Hepatocyte (in vitro differentiated cells): ENCODE measurements at regions not wholly inside any gene's neighbourhood (a gene's known extent, or its start where the extent isn't known, plus 50 kb on each side); places are given as distances from the start of the nearest gene placed in this dataset.
"Not testable (repeated sequence)": the region's sequence is repeated elsewhere in the genome, so short reads cannot be mapped to it uniquely, and the experiment has no call there.

Experiments used
- DNase-seq: peaks from one replicate; pipeline ENCODE4 v3.0.0-alpha.2; 2016; ENCODE audit warnings: low spot score
- H2AFZ ChIP-seq: fragments of 200-600 bp; sonication (generic); 2 replicates; pipeline ENCODE4 v1.6.0; 2016; ENCODE audit warnings: antibody characterized with exemption, mild to moderate bottlenecking
- H3K27ac ChIP-seq: fragments of 200-600 bp; sonication (generic); 2 replicates; pipeline ENCODE4 v1.5.1; 2016; ENCODE audit warnings: mild to moderate bottlenecking
- H3K27me3 ChIP-seq: fragments of 200-600 bp; sonication (generic); 2 replicates; pipeline ENCODE4 v1.6.1; 2016
- H3K36me3 ChIP-seq: fragments of 200-600 bp; sonication (generic); replicated peaks from 2 replicates; pipeline ENCODE4 v1.5.1; 2016; ENCODE audit warnings: low read depth; ENCODE audit not compliant: insufficient read depth
- H3K4me1 ChIP-seq: fragments of 200-600 bp; sonication (generic); 2 replicates; pipeline ENCODE4 v1.5.1; 2016; ENCODE audit warnings: mild to moderate bottlenecking, moderate library complexity; ENCODE audit not compliant: insufficient read depth
- H3K4me2 ChIP-seq: fragments of 200-600 bp; sonication (generic); 2 replicates; pipeline ENCODE4 v1.6.0; 2016
- H3K4me3 ChIP-seq: fragments of 200-600 bp; sonication (generic); 2 replicates; pipeline ENCODE4 v1.5.1; 2016; ENCODE audit warnings: mild to moderate bottlenecking
- H3K79me2 ChIP-seq: fragments of 200-600 bp; sonication (generic); 2 replicates; pipeline ENCODE4 v1.6.0; 2017; ENCODE audit warnings: mild to moderate bottlenecking
- H3K9me2 ChIP-seq: fragments of 200-600 bp; sonication (generic); replicated peaks from 2 replicates; pipeline ENCODE4 v1.6.0; 2017; ENCODE audit warnings: mild to moderate bottlenecking; ENCODE audit not compliant: insufficient read depth
- H3K9me3 ChIP-seq: fragments of 200-600 bp; sonication (generic); 2 replicates; pipeline ENCODE4 v1.5.1; 2016; ENCODE audit warnings: low read depth, mild to moderate bottlenecking
- H4K20me1 ChIP-seq: fragments of 200-600 bp; sonication (generic); 2 replicates; pipeline ENCODE4 v1.6.0; 2016; ENCODE audit warnings: mild to moderate bottlenecking; ENCODE audit not compliant: insufficient read depth, poor library complexity, severe bottlenecking
- CTCF ChIP-seq: fragments of 200-600 bp; sonication (generic); IDR thresholded peaks from 2 replicates; pipeline ENCODE4 v1.5.1; 2016; ENCODE audit warnings: antibody characterized with exemption, mild to moderate bottlenecking; ENCODE audit not compliant: poor library complexity
- EZH2 ChIP-seq: fragments of 200-600 bp; sonication (generic); IDR thresholded peaks from 2 replicates; pipeline ENCODE4 v1.6.1; 2016; ENCODE audit warnings: antibody characterized with exemption, mild to moderate bottlenecking, borderline replicate concordance
- EZH2phosphoT487 ChIP-seq: fragments of 200-600 bp; sonication (generic); IDR thresholded peaks from one replicate; pipeline ENCODE4 v1.6.1; 2018; ENCODE audit warnings: antibody characterized with exemption, mild to moderate bottlenecking, low read depth, moderate library complexity; ENCODE audit not compliant: unreplicated experiment, severe bottlenecking
- WGBS: methylation state at CpG from one replicate; pipeline ENCODE4 v1.1.6; 2016; ENCODE audit warnings: low lambda C conversion rate; ENCODE audit errors: missing lambda C conversion rate; 5-methylcytosine and 5-hydroxymethylcytosine counted together

- H3K9me3 ChIP-seq: no peaks in the 10 kb centered on the region
These were observed 169.8 kb downstream of the LRIG3 start for GRCh38 chr12:58750484-58750883.

GRCh38 chr12:58757422-58757821 lies 162.9 kb downstream of the LRIG3 start:
- Histone ChIP-seq H3K79me2 (no peaks in the 10 kb centered on the region), H2AFZ (no peak overlapping the region), H3K27me3 (no peaks in the 10 kb centered on the region), H4K20me1 (no peaks in the 10 kb centered on the region), H3K4me3 (no peak overlapping the region), H3K9me2 (no peaks in the 10 kb centered on the region), H3K36me3 (no peaks in the 10 kb centered on the region), H3K4me2 (no peak overlapping the region), H3K4me1 (no peaks in the 10 kb centered on the region), H3K9me3 (no peaks in the 10 kb centered on the region), H3K27ac (no peak overlapping the region)
- 97% methylated on average over 7 of the region's 7 CpGs for WGBS
- TF ChIP-seq EZH2 (no peak), EZH2phosphoT487 (no peak), CTCF (no peak)
- no peak for DNase-seq

More at GRCh38 chr12:58750484-58750883, 169.8 kb downstream of the LRIG3 start:
- Histone ChIP-seq H3K79me2 (no peaks in the 10 kb centered on the region), H4K20me1 (no peaks in the 10 kb centered on the region), H3K36me3 (no peaks in the 10 kb centered on the region), H3K9me2 (no peaks in the 10 kb centered on the region), H3K27me3 (no peaks in the 10 kb centered on the region), H3K4me3 (no peak overlapping the region), H2AFZ (no peak overlapping the region), H3K4me1 (no peaks in the 10 kb centered on the region), H3K4me2 (no peak overlapping the region), H3K27ac (no peak overlapping the region)
- DNase-seq: no peak
- TF ChIP-seq CTCF (no peak), EZH2 (no peak), EZH2phosphoT487 (no peak)
- WGBS: 85% methylated on average over 3 of the region's 3 CpGs

- not testable (repeated sequence) for H4K20me1 ChIP-seq, H3K9me3 ChIP-seq, H3K36me3 ChIP-seq, DNase-seq, H3K79me2 ChIP-seq, H3K27ac ChIP-seq, H3K9me2 ChIP-seq, H3K4me2 ChIP-seq, H3K4me1 ChIP-seq, H2AFZ ChIP-seq, H3K27me3 ChIP-seq, H3K4me3 ChIP-seq
- WGBS: 40% methylated on average over 1 of the region's 1 CpG
These were observed 160.6 kb downstream of the LRIG3 start for GRCh38 chr12:58759745-58760144.

- no peak for DNase-seq
- no peaks in the 10 kb centered on the region for H3K9me2 ChIP-seq
- no peaks in the 10 kb centered on the region for H3K79me2 ChIP-seq
- H2AFZ ChIP-seq: no peak overlapping the region
- no peaks in the 10 kb centered on the region for H3K27me3 ChIP-seq
- no peak overlapping the region for H3K27ac ChIP-seq
- no peaks in the 10 kb centered on the region for H3K36me3 ChIP-seq
- 92% methylated on average over 1 of the region's 1 CpG for WGBS
- no peaks in the 10 kb centered on the region for H3K9me3 ChIP-seq
- H4K20me1 ChIP-seq: no peaks in the 10 kb centered on the region
- H3K4me2 ChIP-seq: no peak overlapping the region
- H3K4me1 ChIP-seq: peaks cover 8% of the 10 kb centered on the region
- TF ChIP-seq EZH2phosphoT487 (no peak), CTCF (no peak), EZH2 (no peak)
- no peak overlapping the region for H3K4me3 ChIP-seq
These were observed 159.0 kb downstream of the LRIG3 start for GRCh38 chr12:58761308-58761707.
